ENCODE measurements at regions not wholly inside any gene's neighbourhood (a gene's known extent, or its start where the extent isn't known, plus 50 kb on each side); places are given as distances from the start of the nearest gene placed in this dataset.

- Histone ChIP-seq H3K9me3 (ENCODE audit: low read depth) (no peaks in the 10 kb centered on the region), H3K4me1 (ENCODE audit: low read depth) (no peaks in the 10 kb centered on the region), H3K27ac (no peak overlapping the region), H3K36me3 (no peaks in the 10 kb centered on the region), H3K27me3 (no peaks in the 10 kb centered on the region), H3K4me3 (no peak overlapping the region)
- DNase-seq (ENCODE audit: low read depth in 1 of 2, low spot score in 1 of 2): no peak
- no peak for TF ChIP-seq CTCF (IDR thresholded peaks at IDR 0.05; ENCODE audit: low read depth, low read length)
Observed at GRCh38 chr10:9625304-9625703, 1392.4 kb upstream of the CELF2 start.

- Histone ChIP-seq H3K36me3 (no peaks in the 10 kb centered on the region), H3K9me3 (ENCODE audit: low read depth) (no peaks in the 10 kb centered on the region), H3K4me3 (no peak overlapping the region), H3K4me1 (ENCODE audit: low read depth) (no peaks in the 10 kb centered on the region), H3K27ac (no peak overlapping the region), H3K27me3 (no peaks in the 10 kb centered on the region)
- TF ChIP-seq CTCF (IDR thresholded peaks at IDR 0.05; ENCODE audit: low read depth, low read length): no peak
- DNase-seq (ENCODE audit: low read depth in 1 of 2, low spot score in 1 of 2): peak in 1 of 2 donors; percentile 33
Observed at GRCh38 chr10:9634466-9634865, 1383.2 kb upstream of the CELF2 start.

GRCh38 chr10:9635691-9636090, 1382.0 kb upstream of the CELF2 start:
- no peaks in the 10 kb centered on the region for H3K27me3 ChIP-seq
- H3K4me1 ChIP-seq (ENCODE audit: low read depth): no peaks in the 10 kb centered on the region
- H3K4me3 ChIP-seq: no peak overlapping the region
- H3K9me3 ChIP-seq (ENCODE audit: low read depth): no peaks in the 10 kb centered on the region
- no peaks in the 10 kb centered on the region for H3K36me3 ChIP-seq
- no peak overlapping the region for H3K27ac ChIP-seq
- TF ChIP-seq CTCF (IDR thresholded peaks at IDR 0.05; ENCODE audit: low read depth, low read length): no peak
- peak in 1 of 2 donors; percentile 24 for DNase-seq (ENCODE audit: low read depth in 1 of 2, low spot score in 1 of 2)

GRCh38 chr10:9636216-9636615, 1381.5 kb upstream of the CELF2 start:
- no peaks in the 10 kb centered on the region for H3K36me3 ChIP-seq
- DNase-seq (ENCODE audit: low read depth in 1 of 2, low spot score in 1 of 2): peak in 1 of 2 donors; percentile 14
- H3K27me3 ChIP-seq: no peaks in the 10 kb centered on the region
- H3K27ac ChIP-seq: no peak overlapping the region
- H3K4me1 ChIP-seq (ENCODE audit: low read depth): no peaks in the 10 kb centered on the region
- H3K9me3 ChIP-seq (ENCODE audit: low read depth): no peaks in the 10 kb centered on the region
- TF ChIP-seq CTCF (IDR thresholded peaks at IDR 0.05; ENCODE audit: low read depth, low read length): no peak
- H3K4me3 ChIP-seq: no peak overlapping the region

- Histone ChIP-seq H3K36me3 (no peaks in the 10 kb centered on the region), H3K4me1 (ENCODE audit: low read depth) (no peaks in the 10 kb centered on the region), H3K4me3 (no peak overlapping the region), H3K9me3 (ENCODE audit: low read depth) (no peaks in the 10 kb centered on the region), H3K27ac (no peak overlapping the region), H3K27me3 (no peaks in the 10 kb centered on the region)
- DNase-seq (ENCODE audit: low read depth in 1 of 2, low spot score in 1 of 2): no peak
- TF ChIP-seq CTCF (IDR thresholded peaks at IDR 0.05; ENCODE audit: low read depth, low read length): no peak
Observed at GRCh38 chr10:9643782-9644181, 1373.9 kb upstream of the CELF2 start.

GRCh38 chr10:9645404-9645803, 1372.3 kb upstream of the CELF2 start:
- Histone ChIP-seq H3K27ac (no peak overlapping the region), H3K9me3 (ENCODE audit: low read depth) (no peaks in the 10 kb centered on the region), H3K4me3 (no peak overlapping the region), H3K27me3 (no peaks in the 10 kb centered on the region), H3K4me1 (ENCODE audit: low read depth) (no peaks in the 10 kb centered on the region), H3K36me3 (no peaks in the 10 kb centered on the region)
- no peak for DNase-seq (ENCODE audit: low read depth in 1 of 2, low spot score in 1 of 2)
- no peak for TF ChIP-seq CTCF (IDR thresholded peaks at IDR 0.05; ENCODE audit: low read depth, low read length)
